SK-N-SH (cell line): ENCODE measurements at regions not wholly inside any gene's neighbourhood (a gene's known extent, or its start where the extent isn't known, plus 50 kb on each side); places are given as distances from the start of the nearest gene placed in this dataset.

Experiments
- CTCF ChIA-PET: fragments of 300-600, 350-600 bp; formaldehyde crosslinking; extraction: SDS; loops from one replicate; lab custom pipeline; 2021; lab: Yijun Ruan, JAX
- POLR2A ChIA-PET: fragments of 350-600 bp; sonication (Branson Sonifier 250); formaldehyde crosslinking; extraction: SDS; loops from one replicate; lab custom pipeline; 2020; ENCODE audit warnings: antibody characterized with exemption, inconsistent platforms; lab: Yijun Ruan, JAX
- DNase-seq: peaks from one replicate; pipeline ENCODE4 v3.0.0; 2012
- H2AFZ ChIP-seq: fragments of 200-600 bp; sonication (generic); 2 replicates; pipeline ENCODE4 v1.8.1; 2016; ENCODE audit warnings: antibody characterized with exemption, mild to moderate bottlenecking, low read depth
- H3F3A ChIP-seq: fragments of 200-600 bp; sonication (generic); replicated peaks from 2 replicates; pipeline ENCODE3; 2016; ENCODE audit warnings: antibody characterized with exemption, mild to moderate bottlenecking; ENCODE audit not compliant: insufficient read depth
- H3K27ac ChIP-seq, 2 experiments: fragments of 200-500 bp in 1 of 2; fragments of 200-600 bp in 1 of 2; sonication (Bioruptor generic) in 1 of 2; sonication (generic), shearing (Covaris generic) in 1 of 2; 2 replicates each; pipeline versions ENCODE4 v1.5.1 to v1.6.1; 2014 to 2016; ENCODE audit warnings: low read depth in 2 of 2, inconsistent platforms in 1 of 2, low read length in 1 of 2, mild to moderate bottlenecking in 1 of 2, mixed read lengths in 1 of 2
- H3K27me3 ChIP-seq: fragments of 200-600 bp; sonication (generic), shearing (Covaris generic); 2 replicates; pipeline ENCODE4 v1.6.1; 2016; ENCODE audit warnings: mixed run types; ENCODE audit not compliant: insufficient read depth
- H3K36me3 ChIP-seq, 2 experiments: fragments of 200-500 bp in 1 of 2; fragments of 200-600 bp in 1 of 2; sonication (Bioruptor generic) in 1 of 2; sonication (generic) in 1 of 2; replicated peaks in 1 of 2; 2 replicates each; pipeline versions ENCODE3 to v1.5.1; 2014 to 2016; ENCODE audit warnings: low read length in 1 of 2, mild to moderate bottlenecking in 1 of 2; ENCODE audit not compliant: insufficient read depth in 2 of 2, control insufficient read depth in 1 of 2
- H3K4me1 ChIP-seq, 2 experiments: fragments of 200-500 bp in 1 of 2; fragments of 200-600 bp in 1 of 2; sonication (Bioruptor generic) in 1 of 2; sonication (generic), shearing (Covaris generic) in 1 of 2; 2 replicates each; pipeline versions ENCODE4 v1.5.1 to v1.6.1; 2014 to 2016; ENCODE audit warnings: low read depth in 1 of 2, low read length in 1 of 2, mixed run types in 1 of 2; ENCODE audit not compliant: insufficient read depth in 2 of 2, control insufficient read depth in 1 of 2
- H3K4me2 ChIP-seq: fragments of 200-600 bp; sonication (generic), shearing (Covaris generic); 2 replicates; pipeline ENCODE4 v1.6.1; 2017; ENCODE audit warnings: mixed run types
- H3K4me3 ChIP-seq, 2 experiments: fragments of 200-500 bp in 1 of 2; fragments of 200-600 bp in 1 of 2; sonication (Bioruptor generic) in 1 of 2; sonication (generic), shearing (Covaris generic) in 1 of 2; 2 replicates each; pipeline versions ENCODE4 v1.5.1 to v1.8.1; 2014 to 2016; ENCODE audit warnings: low read depth in 2 of 2, inconsistent platforms in 1 of 2, low read length in 1 of 2, mild to moderate bottlenecking in 1 of 2, mixed read lengths in 1 of 2, moderate library complexity in 1 of 2
- H3K79me2 ChIP-seq: fragments of 200-600 bp; sonication (generic); 2 replicates; pipeline ENCODE4 v1.8.1; 2017; ENCODE audit warnings: mild to moderate bottlenecking; ENCODE audit not compliant: insufficient read depth
- H3K9ac ChIP-seq: fragments of 200-600 bp; sonication (generic); 2 replicates; pipeline ENCODE4 v1.6.1; 2017; ENCODE audit warnings: mixed run types
- H3K9me2 ChIP-seq: fragments of 200-600 bp; sonication (generic); 2 replicates; pipeline ENCODE4 v1.6.1; 2017; ENCODE audit warnings: mixed run types
- H3K9me3 ChIP-seq: fragments of 200-600 bp; sonication (generic); 2 replicates; pipeline ENCODE4 v1.6.1; 2017; ENCODE audit warnings: mixed run types, mild to moderate bottlenecking, moderate library complexity
- H4K20me1 ChIP-seq: fragments of 200-600 bp; sonication (generic); 2 replicates; pipeline ENCODE4 v1.6.1; 2017; ENCODE audit warnings: mild to moderate bottlenecking, mixed run types; ENCODE audit not compliant: insufficient read depth
- CHD2 ChIP-seq: fragments of 150-350 bp; IDR thresholded peaks from 2 replicates; pipeline ENCODE4 v1.6.1; 2018; ENCODE audit warnings: low read length; ENCODE audit not compliant: partially characterized antibody
- EP300 ChIP-seq, 2 experiments: IDR thresholded peaks; 2 replicates each; pipeline versions ENCODE4 v1.4.0 to v1.6.1; 2012; ENCODE audit warnings: borderline replicate concordance in 1 of 2, low read depth in 1 of 2, low read length in 1 of 2
- EZH2phosphoT487 ChIP-seq: fragments of 200-600 bp; sonication (generic); IDR thresholded peaks from 2 replicates; pipeline ENCODE4 v1.6.1; 2017; ENCODE audit warnings: low read depth, mixed run types, mild to moderate bottlenecking, antibody characterized with exemption, moderate library complexity, borderline replicate concordance
- FOXM1 ChIP-seq: IDR thresholded peaks from 2 replicates; pipeline ENCODE4 v1.4.0; 2012; ENCODE audit warnings: low read depth, mild to moderate bottlenecking
- NFIC ChIP-seq: IDR thresholded peaks from 2 replicates; pipeline ENCODE4 v1.4.0; 2012; ENCODE audit warnings: borderline replicate concordance
- NRF1 ChIP-seq: IDR thresholded peaks from 2 replicates; pipeline ENCODE4 v1.6.1; 2012; ENCODE audit warnings: low read depth, mild to moderate bottlenecking, low read length
- POLR2AphosphoS5 ChIP-seq: IDR thresholded peaks from 2 replicates; pipeline ENCODE4 v1.6.1; 2012; ENCODE audit warnings: low read depth, low read length
- RAD21 ChIP-seq: IDR thresholded peaks from 2 replicates; pipeline ENCODE4 v1.6.1; 2012; ENCODE audit warnings: mild to moderate bottlenecking, low read length
- RCOR1 ChIP-seq: fragments of 150-350 bp; IDR thresholded peaks from 2 replicates; pipeline ENCODE4 v1.6.1; 2017; ENCODE audit warnings: antibody characterized with exemption, low read length
- REST ChIP-seq: IDR thresholded peaks from 2 replicates; pipeline ENCODE4 v1.6.1; 2012; ENCODE audit warnings: mild to moderate bottlenecking, low read depth, low read length, moderate library complexity
- RFX5 ChIP-seq: IDR thresholded peaks from 2 replicates; pipeline ENCODE4 v1.6.1; 2012; ENCODE audit warnings: mild to moderate bottlenecking, improper control_type of control experiment, low read length
- SMC3 ChIP-seq: IDR thresholded peaks from 2 replicates; pipeline ENCODE4 v1.6.1; 2012; ENCODE audit warnings: low read depth, low read length, improper control_type of control experiment
- YY1 ChIP-seq: IDR thresholded peaks from 2 replicates; pipeline ENCODE4 v1.4.0; 2012; ENCODE audit warnings: low read depth, mild to moderate bottlenecking
- ZBTB33 ChIP-seq: IDR thresholded peaks from 2 replicates; pipeline ENCODE4 v1.4.0; 2012; ENCODE audit warnings: low read depth, borderline replicate concordance
- WGBS: methylation state at CpG from one replicate; pipeline ENCODE4 v1.1.6; 2017; ENCODE audit warnings: low lambda C conversion rate; 5-methylcytosine and 5-hydroxymethylcytosine counted together
- TF ChIP-seq, protein P1 (sequence below): IDR thresholded peaks from 2 replicates; pipeline ENCODE4 v1.4.0; 2012; ENCODE audit warnings: low read depth, borderline replicate concordance
- TF ChIP-seq, protein P2 (sequence below): IDR thresholded peaks from 2 replicates; pipeline ENCODE4 v1.4.0; 2012; ENCODE audit warnings: low read depth
- TF ChIP-seq, protein P3 (sequence below): IDR thresholded peaks from 2 replicates; pipeline ENCODE4; 2012
- TF ChIP-seq, protein P4 (sequence below): fragments of 150-350 bp; IDR thresholded peaks from 2 replicates; pipeline ENCODE4 v1.6.1; 2017; ENCODE audit warnings: antibody characterized with exemption, low read length, low read depth, borderline replicate concordance

GRCh38 chr15:98395974-98396610 lies 252.2 kb upstream of the IGF1R start:
- no peaks in the 10 kb centered on the region for H3K79me2 ChIP-seq
- H3K4me2 ChIP-seq = no peak overlapping the region
- H3K9me3 ChIP-seq = no peaks in the 10 kb centered on the region
- peaks cover 29% of the 10 kb centered on the region for H3K27me3 ChIP-seq
- no peak overlapping the region for H2AFZ ChIP-seq
- TF ChIP-seq, protein P1, sequence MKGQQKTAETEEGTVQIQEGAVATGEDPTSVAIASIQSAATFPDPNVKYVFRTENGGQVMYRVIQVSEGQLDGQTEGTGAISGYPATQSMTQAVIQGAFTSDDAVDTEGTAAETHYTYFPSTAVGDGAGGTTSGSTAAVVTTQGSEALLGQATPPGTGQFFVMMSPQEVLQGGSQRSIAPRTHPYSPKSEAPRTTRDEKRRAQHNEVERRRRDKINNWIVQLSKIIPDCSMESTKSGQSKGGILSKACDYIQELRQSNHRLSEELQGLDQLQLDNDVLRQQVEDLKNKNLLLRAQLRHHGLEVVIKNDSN = no peak
- TF ChIP-seq ZBTB33 = no peak
- TF ChIP-seq, protein P2, sequence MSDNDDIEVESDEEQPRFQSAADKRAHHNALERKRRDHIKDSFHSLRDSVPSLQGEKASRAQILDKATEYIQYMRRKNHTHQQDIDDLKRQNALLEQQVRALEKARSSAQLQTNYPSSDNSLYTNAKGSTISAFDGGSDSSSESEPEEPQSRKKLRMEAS = no peak
- TF ChIP-seq, protein P3, sequence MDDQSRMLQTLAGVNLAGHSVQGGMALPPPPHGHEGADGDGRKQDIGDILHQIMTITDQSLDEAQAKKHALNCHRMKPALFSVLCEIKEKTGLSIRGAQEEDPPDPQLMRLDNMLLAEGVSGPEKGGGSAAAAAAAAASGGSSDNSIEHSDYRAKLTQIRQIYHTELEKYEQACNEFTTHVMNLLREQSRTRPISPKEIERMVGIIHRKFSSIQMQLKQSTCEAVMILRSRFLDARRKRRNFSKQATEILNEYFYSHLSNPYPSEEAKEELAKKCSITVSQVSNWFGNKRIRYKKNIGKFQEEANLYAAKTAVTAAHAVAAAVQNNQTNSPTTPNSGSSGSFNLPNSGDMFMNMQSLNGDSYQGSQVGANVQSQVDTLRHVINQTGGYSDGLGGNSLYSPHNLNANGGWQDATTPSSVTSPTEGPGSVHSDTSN = no peak
- no peak for TF ChIP-seq NFIC
- TF ChIP-seq RFX5 = no peak
- TF ChIP-seq CHD2 = no peak
- DNase-seq = no peak
- H4K20me1 ChIP-seq = no peaks in the 10 kb centered on the region
- H3K4me3 ChIP-seq = no peak overlapping the region
- no peaks in the 10 kb centered on the region for H3K9me2 ChIP-seq
- H3K27ac ChIP-seq = no peak overlapping the region
- no peaks in the 10 kb centered on the region for H3K4me1 ChIP-seq
- H3F3A ChIP-seq = no peaks in the 10 kb centered on the region
- ChIA-PET POLR2A (no interaction called here), CTCF (interaction anchor here (1.0 to 1.6 kb wide), 2 partner anchors 26 to 85 kb away, joined by 3 to 6 read pairs; no protein-coding TSS in a partner anchor)
- 0% methylated on average over 6 of the region's 6 CpGs for WGBS
- no peaks in the 10 kb centered on the region for H3K36me3 ChIP-seq
- H3K9ac ChIP-seq = no peak overlapping the region

DNA sequence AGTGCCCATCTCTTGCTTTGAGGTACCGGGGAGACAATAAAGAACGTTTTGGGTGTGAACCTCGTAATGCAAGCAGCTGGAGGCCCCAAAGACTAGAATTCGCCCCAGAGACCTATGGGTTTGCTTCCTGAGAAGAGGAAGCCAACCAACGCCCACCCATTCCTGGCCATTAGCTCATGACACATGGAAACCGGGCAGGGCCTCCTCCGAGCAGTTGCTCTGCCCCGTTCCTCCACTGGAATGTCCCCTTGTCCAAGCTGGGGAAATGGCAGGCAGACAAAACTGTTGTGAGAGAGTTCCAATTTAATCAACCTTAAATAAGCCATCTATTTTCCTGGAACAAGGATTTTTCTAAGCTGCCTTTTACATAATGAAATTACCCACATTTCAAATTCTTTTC lies 250.9 kb upstream of the IGF1R start:
- no peak overlapping the region for H3K27ac ChIP-seq
- no peaks in the 10 kb centered on the region for H4K20me1 ChIP-seq
- ChIA-PET POLR2A (no interaction called here), CTCF (interaction anchor here (0.9 to 1.4 kb wide), 2 partner anchors 31 to 86 kb away, joined by 3 to 5 read pairs; no protein-coding TSS in a partner anchor)
- no peak overlapping the region for H2AFZ ChIP-seq
- no peaks in the 10 kb centered on the region for H3K4me1 ChIP-seq
- H3K9me3 ChIP-seq = no peaks in the 10 kb centered on the region
- no peak for DNase-seq
- H3K9ac ChIP-seq = no peak overlapping the region
- no peaks in the 10 kb centered on the region for H3K9me2 ChIP-seq
- H3K36me3 ChIP-seq = no peaks in the 10 kb centered on the region
- H3K4me3 ChIP-seq = no peak overlapping the region
- peaks cover 29% of the 10 kb centered on the region for H3K27me3 ChIP-seq
- H3K4me2 ChIP-seq = no peak overlapping the region
- no peaks in the 10 kb centered on the region for H3K79me2 ChIP-seq
- H3F3A ChIP-seq = no peaks in the 10 kb centered on the region
- 3% methylated on average over 7 of the region's 8 CpGs for WGBS
- TF ChIP-seq RAD21 (no peak), POLR2AphosphoS5 (no peak), SMC3 (no peak), RCOR1 (no peak), YY1 (no peak), NRF1 (no peak), NFIC (no peak), EZH2phosphoT487 (no peak), REST (no peak), EP300 (IDR thresholded peaks at IDR 0.05; ENCODE audit: borderline replicate concordance in 1 of 2, low read depth in 1 of 2, low read length in 1 of 2) (no peak), FOXM1 (no peak)
- TF ChIP-seq, protein P4, sequence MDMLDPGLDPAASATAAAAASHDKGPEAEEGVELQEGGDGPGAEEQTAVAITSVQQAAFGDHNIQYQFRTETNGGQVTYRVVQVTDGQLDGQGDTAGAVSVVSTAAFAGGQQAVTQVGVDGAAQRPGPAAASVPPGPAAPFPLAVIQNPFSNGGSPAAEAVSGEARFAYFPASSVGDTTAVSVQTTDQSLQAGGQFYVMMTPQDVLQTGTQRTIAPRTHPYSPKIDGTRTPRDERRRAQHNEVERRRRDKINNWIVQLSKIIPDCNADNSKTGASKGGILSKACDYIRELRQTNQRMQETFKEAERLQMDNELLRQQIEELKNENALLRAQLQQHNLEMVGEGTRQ = no peak
- TF ChIP-seq, protein P2 = no peak
